GM19467 (cell line): ENCODE measurements at regions not wholly inside any gene's neighbourhood (a gene's known extent, or its start where the extent isn't known, plus 50 kb on each side); places are given as distances from the start of the nearest gene placed in this dataset.
"Not testable (repeated sequence)": the region's sequence is repeated elsewhere in the genome, so short reads cannot be mapped to it uniquely, and the experiment has no call there.

Experiments used
- ATAC-seq: cut with Tn5 transposase; IDR thresholded peaks from one replicate; pipeline ENCODE4 v1.9.1; 2021; ENCODE audit warnings: mild to moderate bottlenecking, moderate library complexity; ENCODE audit not compliant: unreplicated experiment

- no peak for ATAC-seq
These were observed 296.0 kb downstream of the PPP1R3A start for GRCh38 chr7:113622796-113623195.

DNA sequence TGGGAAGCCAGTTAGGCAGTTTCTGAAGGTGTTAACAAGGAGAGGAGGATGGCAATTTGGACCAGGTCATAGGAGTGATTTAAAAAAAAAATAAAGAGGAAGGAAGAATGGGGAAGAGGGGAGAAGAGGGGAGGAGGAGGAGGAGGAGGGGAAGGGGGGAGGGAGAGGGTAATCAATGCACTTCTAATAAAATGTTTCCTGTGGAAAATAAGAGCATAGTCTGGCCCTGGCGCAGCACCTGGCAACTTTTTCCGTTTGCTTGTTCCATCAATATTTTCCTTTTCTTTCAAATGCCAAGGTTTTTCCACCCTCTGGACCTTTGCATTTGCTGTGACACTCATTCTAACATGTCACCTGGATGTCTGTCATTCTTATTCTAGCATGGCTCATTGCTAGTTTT is 308.2 kb downstream of the PPP1R3A start:
- no peak for ATAC-seq

DNA sequence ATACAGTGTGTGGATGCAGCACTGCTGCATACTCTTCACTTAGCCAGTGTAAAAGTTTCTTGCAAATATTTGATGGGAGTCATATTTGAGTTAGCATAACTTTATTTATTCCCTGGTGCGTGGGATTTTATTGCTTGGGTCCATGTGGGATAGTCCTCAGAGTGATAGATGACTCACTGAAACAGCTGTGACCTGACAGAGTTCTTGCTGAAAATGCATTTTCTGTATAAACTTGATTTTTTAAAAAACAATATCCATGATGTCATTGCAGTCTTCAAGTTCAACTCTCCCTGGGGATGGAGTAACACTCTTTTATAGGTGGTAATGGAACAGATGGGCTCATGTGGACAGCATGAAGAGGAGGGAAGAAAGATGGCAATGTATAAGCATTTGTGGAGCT is 310.0 kb downstream of the PPP1R3A start:
- ATAC-seq = no peak

DNA sequence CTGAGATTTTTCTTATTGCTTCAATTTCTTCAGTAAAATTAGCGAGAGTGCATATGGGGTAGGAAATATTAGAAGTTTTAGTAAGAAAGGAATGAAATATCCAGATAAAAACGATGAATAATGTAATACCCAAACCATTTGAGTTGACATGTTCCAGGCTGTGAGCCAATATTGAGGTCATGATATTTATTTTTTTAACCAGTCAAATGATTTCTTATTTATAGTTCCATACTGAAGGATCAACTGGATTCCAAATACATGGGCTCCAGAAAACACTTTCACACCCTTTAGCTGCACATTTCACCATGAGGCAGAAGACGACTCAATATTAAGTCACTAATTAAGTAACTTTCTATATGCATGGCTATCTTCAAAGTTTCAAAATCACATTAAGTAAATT is 312.5 kb downstream of the PPP1R3A start:
- ATAC-seq = no peak

- ATAC-seq = not testable (repeated sequence)
These were observed 318.4 kb downstream of the PPP1R3A start for GRCh38 chr7:113600428-113600827.

GRCh38 chr7:113593455-113593854 is 325.4 kb downstream of the PPP1R3A start:
- ATAC-seq = not testable (repeated sequence)

DNA sequence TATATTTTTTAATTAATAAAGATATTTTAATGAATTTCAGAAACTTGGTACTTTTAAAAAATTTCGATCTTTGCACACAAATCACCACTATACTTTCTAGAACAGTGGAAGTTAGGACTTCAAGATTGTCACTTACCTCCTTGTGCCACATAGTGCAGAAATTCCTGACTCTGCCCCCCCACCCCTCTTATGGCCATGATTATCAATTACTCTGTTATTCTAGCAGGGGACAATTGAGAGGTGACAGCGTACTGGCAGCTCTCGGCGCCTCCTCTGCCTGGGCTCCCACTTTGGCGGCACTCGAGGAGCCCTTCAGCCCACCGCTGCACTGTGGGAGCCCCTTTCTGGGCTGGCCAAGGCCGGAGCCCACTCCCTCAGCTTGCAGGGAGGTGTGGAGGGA is 325.9 kb downstream of the PPP1R3A start:
- not testable (repeated sequence) for ATAC-seq

DNA sequence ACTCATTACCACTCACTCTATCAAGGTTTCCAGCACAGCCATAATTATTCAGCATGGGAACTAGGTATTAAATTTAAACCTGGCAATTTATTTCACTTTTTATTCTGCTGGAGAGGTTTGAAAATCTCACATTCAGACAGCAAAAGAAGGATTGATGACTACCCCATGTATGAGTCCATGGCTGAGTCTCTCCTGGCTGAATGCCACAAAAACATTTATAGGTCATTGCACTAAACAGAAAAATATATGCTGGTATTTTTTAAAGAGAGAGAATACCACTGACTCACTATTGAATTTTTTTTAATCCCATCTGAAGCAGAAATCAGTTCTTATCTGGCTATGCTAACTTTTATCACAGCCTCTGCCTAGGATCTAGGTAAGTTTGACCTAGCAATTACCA is 336.3 kb downstream of the PPP1R3A start:
- ATAC-seq = no peak

DNA sequence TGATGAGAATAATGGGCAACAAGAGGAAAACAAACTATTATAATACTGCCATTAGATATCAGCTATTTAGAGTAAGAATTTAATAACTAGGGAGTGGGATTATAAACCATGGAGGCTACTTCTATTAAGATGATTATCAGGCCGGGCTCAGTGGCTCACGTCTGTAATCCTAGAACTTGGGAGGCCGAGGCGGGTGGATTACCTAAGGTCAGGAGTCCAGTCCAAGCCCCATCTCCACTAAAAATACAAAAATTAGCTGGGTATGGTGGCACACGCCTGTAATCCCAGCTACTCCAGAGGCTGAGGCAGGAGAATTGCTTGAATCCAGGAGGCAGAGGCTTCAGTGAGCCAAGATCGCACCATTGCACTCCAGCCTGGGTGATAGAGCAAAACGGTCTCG is 355.6 kb downstream of the PPP1R3A start:
- not testable (repeated sequence) for ATAC-seq

GRCh38 chr7:113562801-113563200 is 356.0 kb downstream of the PPP1R3A start:
- no peak for ATAC-seq

DNA sequence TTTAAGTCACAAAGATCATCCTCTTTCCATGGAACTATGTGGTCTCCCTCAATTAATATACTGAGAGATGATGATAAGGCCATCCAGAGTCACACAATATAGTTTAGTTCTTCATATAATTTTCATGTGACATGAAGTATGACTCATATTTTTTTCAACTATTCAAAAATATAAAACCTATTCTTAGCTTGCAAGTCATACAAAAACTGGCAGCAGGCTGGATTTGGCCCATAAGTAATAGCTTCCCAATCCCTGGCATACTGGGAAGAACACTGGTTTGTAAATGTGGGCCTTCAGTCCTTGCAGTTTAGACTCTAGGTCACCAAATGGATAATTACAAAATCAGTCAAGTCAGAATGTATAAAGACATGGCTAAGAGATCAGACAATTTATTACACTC is 356.6 kb downstream of the PPP1R3A start:
- no peak for ATAC-seq

DNA sequence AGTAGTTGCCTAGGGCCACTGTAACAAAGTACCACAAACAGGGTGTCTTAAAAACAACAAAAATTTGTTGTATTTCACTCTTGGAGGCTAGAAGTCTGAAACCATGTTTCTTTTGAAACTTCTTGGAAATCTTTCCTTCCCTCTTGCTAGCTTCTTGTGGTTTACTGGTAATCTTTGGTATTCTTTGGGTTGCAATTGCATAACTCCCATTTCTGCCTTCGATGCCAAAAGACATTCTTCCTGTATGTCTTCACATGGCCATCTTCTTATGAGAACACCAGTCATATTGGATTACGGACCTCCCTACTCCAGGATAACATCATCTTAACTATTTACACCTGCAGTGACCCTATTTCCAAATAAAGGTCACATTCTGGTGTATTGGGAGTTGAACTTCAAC is 357.4 kb downstream of the PPP1R3A start:
- ATAC-seq = no peak

GRCh38 chr7:113550966-113551365 is 367.8 kb downstream of the PPP1R3A start:
- no peak for ATAC-seq

DNA sequence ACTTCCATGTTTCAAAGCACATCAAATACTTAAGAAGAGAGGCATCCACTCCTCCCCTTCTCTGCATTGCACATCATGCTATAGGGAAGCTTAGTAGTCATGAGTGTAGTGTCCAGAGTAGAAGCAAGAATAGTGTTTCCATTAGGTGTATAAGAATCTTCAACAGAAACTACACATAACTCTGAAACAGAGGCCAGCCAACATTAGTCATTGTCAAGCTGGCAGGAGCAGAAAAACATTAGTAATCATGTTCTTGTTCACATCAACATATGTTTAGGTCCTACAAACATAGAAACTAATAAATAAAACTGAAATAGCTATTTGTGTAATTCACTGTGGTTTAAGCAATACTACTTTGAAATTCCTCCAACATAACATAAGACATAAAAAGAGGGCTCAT is 370.2 kb downstream of the PPP1R3A start:
- ATAC-seq = no peak

DNA sequence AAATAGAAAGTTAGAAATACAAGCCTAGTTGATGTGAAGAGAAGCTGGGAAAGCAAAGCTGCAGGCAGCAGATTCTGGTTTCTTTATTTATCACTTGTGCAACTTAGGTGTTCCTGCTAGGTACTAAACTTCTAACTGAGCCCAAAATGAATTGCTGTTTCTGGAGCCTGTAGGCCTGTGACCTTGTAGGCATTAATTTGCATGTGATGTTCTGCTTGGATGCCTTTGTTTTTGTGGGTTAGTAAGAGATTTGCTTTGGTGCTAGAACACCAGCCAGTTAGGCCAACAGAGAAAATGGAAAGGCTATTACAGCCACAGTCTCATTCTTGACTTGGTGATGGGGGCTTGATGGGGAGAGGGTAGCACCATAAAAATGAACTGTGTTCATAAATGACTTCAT is 370.7 kb downstream of the PPP1R3A start:
- ATAC-seq = no peak

- ATAC-seq = no peak
These were observed 397.3 kb downstream of the PPP1R3A start for GRCh38 chr7:113521468-113521867.

GRCh38 chr7:113519472-113519871 is 399.3 kb downstream of the PPP1R3A start:
- no peak for ATAC-seq

GRCh38 chr7:113504691-113505090 is 386.3 kb upstream of the SMIM30 start:
- ATAC-seq = no peak

DNA sequence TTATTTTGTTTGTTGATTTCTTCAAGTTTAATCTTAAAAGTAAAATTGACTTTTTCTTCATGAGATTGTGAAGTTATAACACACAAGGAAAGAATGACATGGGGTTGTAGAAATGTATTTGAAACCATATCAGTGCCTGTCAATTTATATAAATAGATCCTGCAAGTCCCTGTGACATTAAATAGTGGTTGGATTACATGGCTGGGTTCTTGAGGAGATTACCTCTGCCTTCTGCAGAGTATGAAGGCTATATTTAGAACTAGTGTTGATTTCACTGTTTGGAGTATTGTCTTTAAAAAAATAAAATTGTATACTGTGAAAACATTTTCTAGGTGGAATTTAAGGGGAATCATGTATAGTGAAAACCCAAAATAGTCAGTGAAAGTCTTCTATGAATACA is 385.8 kb upstream of the SMIM30 start:
- no peak for ATAC-seq

GRCh38 chr7:113496586-113496985 is 378.2 kb upstream of the SMIM30 start:
- ATAC-seq = not testable (repeated sequence)

DNA sequence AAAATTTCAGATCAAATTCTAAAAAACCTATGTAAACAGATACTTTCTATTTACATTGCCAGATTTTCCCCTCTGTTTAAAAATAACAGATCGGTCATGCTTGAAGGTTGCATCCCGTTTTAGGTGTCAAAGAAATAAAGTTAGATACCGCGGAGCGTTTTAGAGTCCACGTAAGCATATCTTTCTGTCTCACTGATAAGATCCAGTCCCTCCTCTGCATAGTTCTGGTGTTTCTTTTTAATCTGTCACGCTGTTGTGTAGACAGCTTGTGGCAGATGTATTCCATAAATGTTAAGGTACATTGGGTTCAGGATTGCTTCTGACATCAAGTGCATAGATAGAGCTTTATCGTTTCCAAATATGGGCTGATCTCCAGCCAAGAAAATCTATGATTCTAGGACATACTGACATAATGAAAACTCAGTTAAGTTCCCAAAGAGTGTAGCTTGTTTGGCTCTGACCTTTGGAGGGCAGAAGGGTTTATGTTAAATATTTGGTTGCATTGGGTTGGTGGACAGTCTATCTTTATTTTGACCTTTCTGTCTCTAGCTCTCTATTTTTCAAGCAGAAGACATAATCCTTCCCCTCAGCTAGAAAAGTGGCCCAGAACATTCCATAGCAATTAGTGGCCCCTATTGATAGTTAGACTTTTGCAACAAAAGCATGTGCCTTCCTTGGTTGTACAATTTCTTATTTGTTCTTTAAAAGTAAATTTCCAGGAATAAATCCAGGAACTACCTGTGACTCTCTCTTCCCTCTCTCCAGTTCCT is 376.6 kb upstream of the SMIM30 start:
- ATAC-seq = not testable (repeated sequence)

GRCh38 chr7:113491305-113491704 is 373.0 kb upstream of the SMIM30 start:
- no peak for ATAC-seq
